Lower leg skin (tissue), 4 donors: ENCODE measurements at regions not wholly inside any gene's neighbourhood (a gene's known extent, or its start where the extent isn't known, plus 50 kb on each side); places are given as distances from the start of the nearest gene placed in this dataset.

Experiments
- DNase-seq, 2 donors: peaks; one replicate each; pipeline ENCODE4 v3.0.0-alpha.2; 2019; ENCODE audit warnings: low spot score in 2 of 2
- H3K4me3 ChIP-seq: fragments of 200-600 bp; sonication (generic); 2 replicates; pipeline ENCODE4 v1.5.1; 2017; ENCODE audit warnings: mild to moderate bottlenecking, low read depth; ENCODE audit not compliant: poor library complexity, severe bottlenecking
- POLR2A ChIP-seq, 2 donors: fragments of 450-650 bp; IDR thresholded peaks; one replicate each; pipeline ENCODE4 v1.6.1; 2016 to 2017; ENCODE audit warnings: antibody characterized with exemption in 2 of 2, mild to moderate bottlenecking in 1 of 2, moderate library complexity in 1 of 2
- WGBS, 2 donors: methylation state at CpG; one replicate each; pipeline ENCODE4 v1.1.5; 2018; 5-methylcytosine and 5-hydroxymethylcytosine counted together
- intact Hi-C: fragments of 100-400 bp; cut with DNase I; formaldehyde crosslinking; loops from one replicate; pipeline ENCODE4 v1.15.0; 2023; ENCODE audit warnings: low total_unique reads
- TF ChIP-seq, protein P1 (sequence below), 3 donors: fragments of 450-650 bp; IDR thresholded peaks; one replicate each; pipeline ENCODE4 v1.5.1; 2016; ENCODE audit warnings: antibody characterized with exemption in 3 of 3, mild to moderate bottlenecking in 3 of 3, moderate library complexity in 2 of 3

DNA sequence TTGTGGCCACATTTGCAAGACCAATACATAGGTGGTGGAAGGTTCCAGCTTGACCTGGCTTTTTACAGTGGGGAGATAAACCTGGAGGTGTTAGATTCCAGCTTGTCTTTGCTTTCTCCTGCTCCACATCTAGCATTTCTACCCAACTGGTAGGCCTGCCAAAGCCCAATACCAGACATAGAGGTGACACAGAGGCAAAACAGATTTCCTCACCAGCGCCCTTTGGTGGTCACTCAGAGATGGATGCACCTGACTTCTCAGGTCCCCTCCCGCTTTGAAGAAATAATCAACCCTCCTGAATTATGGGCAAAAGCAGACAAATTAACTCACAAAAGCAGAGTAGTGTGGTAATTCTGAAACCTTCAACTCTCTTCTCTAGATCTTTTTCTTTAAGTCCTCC, 1356.2 kb downstream of the FAM181B start:
- no peak for DNase-seq
- intact Hi-C loops: no loop called here
- no peak overlapping the region for H3K4me3 ChIP-seq
- TF ChIP-seq POLR2A (IDR thresholded peaks at IDR 0.05): no peak
- TF ChIP-seq, protein P1, sequence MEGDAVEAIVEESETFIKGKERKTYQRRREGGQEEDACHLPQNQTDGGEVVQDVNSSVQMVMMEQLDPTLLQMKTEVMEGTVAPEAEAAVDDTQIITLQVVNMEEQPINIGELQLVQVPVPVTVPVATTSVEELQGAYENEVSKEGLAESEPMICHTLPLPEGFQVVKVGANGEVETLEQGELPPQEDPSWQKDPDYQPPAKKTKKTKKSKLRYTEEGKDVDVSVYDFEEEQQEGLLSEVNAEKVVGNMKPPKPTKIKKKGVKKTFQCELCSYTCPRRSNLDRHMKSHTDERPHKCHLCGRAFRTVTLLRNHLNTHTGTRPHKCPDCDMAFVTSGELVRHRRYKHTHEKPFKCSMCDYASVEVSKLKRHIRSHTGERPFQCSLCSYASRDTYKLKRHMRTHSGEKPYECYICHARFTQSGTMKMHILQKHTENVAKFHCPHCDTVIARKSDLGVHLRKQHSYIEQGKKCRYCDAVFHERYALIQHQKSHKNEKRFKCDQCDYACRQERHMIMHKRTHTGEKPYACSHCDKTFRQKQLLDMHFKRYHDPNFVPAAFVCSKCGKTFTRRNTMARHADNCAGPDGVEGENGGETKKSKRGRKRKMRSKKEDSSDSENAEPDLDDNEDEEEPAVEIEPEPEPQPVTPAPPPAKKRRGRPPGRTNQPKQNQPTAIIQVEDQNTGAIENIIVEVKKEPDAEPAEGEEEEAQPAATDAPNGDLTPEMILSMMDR (IDR thresholded peaks at IDR 0.05): no peak
- 82 to 91% methylated on average over 2 of the region's 2 CpGs for WGBS, 2 donors

DNA sequence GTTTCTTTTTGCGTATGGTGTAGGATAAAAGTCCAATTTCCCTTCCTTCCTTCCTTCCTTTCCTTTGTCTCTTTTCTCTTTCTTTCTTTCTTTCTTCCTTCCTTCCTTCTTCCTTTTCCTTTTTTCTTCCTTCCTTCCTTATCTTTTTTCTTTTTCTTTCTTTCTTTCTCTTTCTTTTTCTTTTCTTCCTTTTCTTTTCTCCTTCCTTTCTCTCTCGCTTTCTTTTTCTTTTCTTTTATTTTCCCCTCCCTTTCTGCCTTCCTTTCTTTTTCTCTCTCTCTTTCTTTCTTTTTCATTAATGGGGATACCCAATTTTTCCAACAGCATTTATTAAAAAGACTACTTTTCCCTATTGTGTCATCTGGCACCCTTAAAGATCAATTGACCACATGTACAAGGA, 1359.7 kb downstream of the FAM181B start:
- intact Hi-C loops: no loop called here
- 79 to 87% methylated on average over 2 of the region's 2 CpGs for WGBS, 2 donors
- H3K4me3 ChIP-seq: no peak overlapping the region
- DNase-seq: no peak
- no peak for TF ChIP-seq POLR2A (IDR thresholded peaks at IDR 0.05)

DNA sequence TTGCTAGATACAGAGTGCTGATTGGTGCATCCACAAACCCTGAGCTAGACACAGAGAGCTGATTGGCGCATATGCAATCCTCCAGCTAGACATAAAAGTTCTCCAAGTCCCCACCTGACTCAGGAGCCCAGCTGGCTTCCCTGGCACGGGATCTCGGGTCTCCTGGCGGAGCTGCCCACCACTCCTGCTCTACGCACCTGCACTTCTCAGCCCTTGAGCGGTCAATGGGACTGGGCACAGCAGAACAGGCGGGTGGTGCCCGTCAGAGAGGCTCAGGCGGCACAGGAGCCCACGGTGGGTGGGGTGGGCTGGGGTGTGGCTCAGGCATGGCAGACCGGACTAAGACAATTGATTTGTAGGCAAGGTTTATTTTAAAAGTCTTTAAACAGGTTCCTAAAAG, 1365.5 kb downstream of the FAM181B start:
- no peak overlapping the region for H3K4me3 ChIP-seq
- TF ChIP-seq POLR2A (IDR thresholded peaks at IDR 0.05): no peak
- TF ChIP-seq, protein P1 (IDR thresholded peaks at IDR 0.05): no peak
- intact Hi-C loops: no loop called here
- 89 to 96% methylated on average over 11 of the region's 11 CpGs for WGBS, 2 donors
- no peak for DNase-seq

DNA sequence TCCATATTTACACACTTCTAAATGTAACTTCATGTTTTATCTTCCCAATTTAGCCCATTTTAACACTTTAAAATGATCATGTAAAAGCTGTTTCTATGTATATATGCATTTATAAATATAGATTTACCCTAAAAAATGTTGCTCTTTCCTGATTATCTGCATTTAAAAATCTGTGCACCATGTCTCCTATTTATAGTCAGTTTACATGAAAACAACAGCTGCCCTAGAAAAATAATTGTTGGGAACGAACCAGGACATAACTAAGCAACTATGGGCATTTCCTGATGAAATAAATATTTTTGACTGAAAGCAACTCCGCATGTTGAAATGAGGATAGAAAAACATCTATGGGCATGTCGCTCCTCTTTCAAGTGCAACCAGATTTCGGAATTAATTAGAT, 1368.2 kb downstream of the FAM181B start:
- intact Hi-C loops: no loop called here
- H3K4me3 ChIP-seq: no peak overlapping the region
- DNase-seq: no peak
- TF ChIP-seq, protein P1 (IDR thresholded peaks at IDR 0.05): no peak
- TF ChIP-seq POLR2A (IDR thresholded peaks at IDR 0.05): no peak
- WGBS, 2 donors: 38 to 52% methylated on average over 4 of the region's 4 CpGs

DNA sequence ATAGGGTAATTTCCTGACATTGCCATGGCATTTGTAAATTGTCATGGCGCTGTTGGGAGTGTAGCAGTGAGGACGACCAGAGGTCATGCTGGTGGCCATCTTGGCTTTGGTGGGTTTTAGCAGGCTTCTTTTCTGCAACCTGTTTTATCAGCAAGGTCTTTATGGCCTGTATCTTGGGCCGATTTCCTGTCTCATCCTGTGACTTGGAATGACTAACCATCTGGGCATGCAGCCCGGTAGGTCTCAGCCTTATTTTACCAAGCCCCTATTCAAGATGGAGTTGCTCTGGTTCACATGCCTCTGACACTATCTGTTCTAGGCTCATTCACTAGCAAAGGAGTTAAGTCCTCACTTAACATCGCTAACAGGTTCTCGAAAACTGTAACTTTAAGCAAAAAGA, 1374.2 kb downstream of the FAM181B start:
- 77 to 81% methylated on average over 6 of the region's 6 CpGs for WGBS, 2 donors
- intact Hi-C loops: no loop called here
- no peak overlapping the region for H3K4me3 ChIP-seq
- no peak for DNase-seq
- no peak for TF ChIP-seq POLR2A (IDR thresholded peaks at IDR 0.05)
- TF ChIP-seq, protein P1 (IDR thresholded peaks at IDR 0.05): no peak

DNA sequence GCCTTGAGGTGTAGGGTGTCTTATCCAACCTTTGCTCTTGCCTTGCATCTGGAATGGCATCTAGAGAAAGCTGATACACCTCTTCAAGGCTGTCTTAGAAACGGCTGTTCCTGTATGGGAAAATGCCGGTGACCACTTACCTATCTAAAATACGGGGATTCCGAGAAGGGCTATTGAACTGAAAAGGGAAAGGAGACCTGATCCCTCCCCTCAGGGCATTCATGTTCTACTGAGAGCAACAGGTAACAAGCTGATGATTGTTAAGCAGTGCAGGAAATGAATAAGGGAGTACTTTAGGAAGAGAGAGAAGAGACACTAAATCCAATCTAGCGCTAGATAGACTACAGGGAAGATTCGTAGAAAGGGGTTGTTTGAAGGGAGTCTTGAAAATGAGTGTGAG, 1388.1 kb downstream of the FAM181B start:
- intact Hi-C loops: no loop called here
- TF ChIP-seq POLR2A (IDR thresholded peaks at IDR 0.05): no peak
- TF ChIP-seq, protein P1 (IDR thresholded peaks at IDR 0.05): no peak
- no peak for DNase-seq
- H3K4me3 ChIP-seq: no peak overlapping the region
- 83% methylated on average over 6 of the region's 6 CpGs for WGBS, 2 donors
